A673 (cell line): ENCODE measurements at regions not wholly inside any gene's neighbourhood (a gene's known extent, or its start where the extent isn't known, plus 50 kb on each side); places are given as distances from the start of the nearest gene placed in this dataset.
"Not testable (repeated sequence)": the region's sequence is repeated elsewhere in the genome, so short reads cannot be mapped to it uniquely, and the experiment has no call there.

Source experiments
- BruUV-seq: library from RNA; stranded (reverse); fragments of 400-500 nt; replicated peaks from 2 replicates; lab custom pipeline; 2021; lab: Mats Ljungman, UMichigan
- CTCF ChIA-PET: fragments of 300-600 bp; sonication (Branson Sonifier 250); formaldehyde crosslinking; loops from one replicate; lab custom pipeline; 2022; ENCODE audit warnings: antibody characterized with exemption; lab: Charles Lee
- POLR2A ChIA-PET: fragments of 300-600 bp; sonication (Branson Sonifier 250); formaldehyde crosslinking; loops from one replicate; lab custom pipeline; 2022; ENCODE audit warnings: antibody characterized with exemption; ENCODE audit not compliant: low non-redundant PET; lab: Charles Lee
- DNase-seq: peaks from one replicate; pipeline ENCODE4 v3.0.0-alpha.2; 2015; ENCODE audit warnings: low spot score
- H3K27ac ChIP-seq: fragments of 200-600 bp; sonication (generic); 2 replicates; pipeline ENCODE4 v1.5.1; 2016; ENCODE audit warnings: mixed run types, low read depth, mild to moderate bottlenecking, mixed read lengths, antibody characterized with exemption, low read length; ENCODE audit not compliant: poor library complexity, severe bottlenecking
- H3K27me3 ChIP-seq: fragments of 200-600 bp; sonication (generic); replicated peaks from 2 replicates; pipeline ENCODE4 v1.6.1; 2017; ENCODE audit warnings: mixed run types, low read depth, mild to moderate bottlenecking, mixed read lengths, antibody characterized with exemption, low read length; ENCODE audit not compliant: insufficient read depth, poor library complexity
- H3K36me3 ChIP-seq: fragments of 200-600 bp; sonication (generic); 2 replicates; pipeline ENCODE4 v1.6.1; 2016; ENCODE audit warnings: mixed run types, mild to moderate bottlenecking, mixed read lengths, antibody characterized with exemption, low read length; ENCODE audit not compliant: insufficient read depth, poor library complexity, severe bottlenecking
- H3K4me1 ChIP-seq: fragments of 200-600 bp; sonication (generic); 2 replicates; pipeline ENCODE4 v1.6.1; 2017; ENCODE audit warnings: mixed run types, mild to moderate bottlenecking, mixed read lengths, antibody characterized with exemption, low read length; ENCODE audit not compliant: insufficient read depth, poor library complexity, severe bottlenecking
- H3K4me3 ChIP-seq: fragments of 200-600 bp; sonication (generic); 2 replicates; pipeline ENCODE4 v1.5.1; 2016; ENCODE audit warnings: low read depth, mixed run types, mild to moderate bottlenecking, mixed read lengths, low read length; ENCODE audit not compliant: poor library complexity, severe bottlenecking
- H3K9me3 ChIP-seq: fragments of 200-600 bp; sonication (generic); 2 replicates; pipeline ENCODE4 v1.6.1; 2016; ENCODE audit warnings: mixed run types, low read depth, mild to moderate bottlenecking, mixed read lengths, antibody characterized with exemption, low read length; ENCODE audit not compliant: poor library complexity, severe bottlenecking
- EZH2 ChIP-seq: fragments of 200-600 bp; sonication (generic); IDR thresholded peaks from 2 replicates; pipeline ENCODE4 v1.6.1; 2017; ENCODE audit warnings: borderline replicate concordance, low read depth, mild to moderate bottlenecking, mixed read lengths, antibody characterized with exemption, low read length; ENCODE audit not compliant: poor library complexity, severe bottlenecking
- intact Hi-C: fragments of 100-400 bp; cut with micrococcal nuclease; formaldehyde crosslinking; loops from one replicate; pipeline ENCODE4 v1.10.0; 2022; ENCODE audit not compliant: unreplicated experiment
- TF ChIP-seq, protein P1 (sequence below): fragments of 300-800, 200-600 bp; sonication (generic); conservative IDR thresholded peaks from 2 replicates; pipeline ENCODE4 v1.5.1; 2017; ENCODE audit warnings: low read depth, mild to moderate bottlenecking, antibody characterized with exemption, low read length, moderate library complexity, mixed read lengths

DNA sequence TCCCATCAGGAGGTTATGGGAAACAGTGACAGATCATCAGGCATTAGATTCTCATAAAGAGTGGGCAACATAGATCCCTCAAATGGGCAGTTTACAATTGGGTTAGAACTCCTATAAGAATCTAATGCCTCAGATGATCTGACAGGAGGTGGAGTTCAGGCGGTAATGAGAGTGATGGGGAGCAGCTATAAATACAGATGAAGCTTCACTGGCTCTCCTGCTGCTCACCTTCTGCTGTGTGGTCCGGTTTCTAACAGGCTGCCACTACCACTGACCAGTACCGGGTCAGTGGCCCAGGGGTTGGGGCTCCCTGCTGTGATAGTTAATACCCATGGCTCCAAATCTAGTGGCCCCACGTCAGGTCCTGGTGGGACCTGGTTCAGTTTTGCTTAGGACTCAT, 135.7 kb downstream of the OR2B2 start:
- no peaks in the 10 kb centered on the region for H3K4me1 ChIP-seq
- DNase-seq, result no peak
- CTCF ChIA-PET, result no interaction called here
- H3K4me3 ChIP-seq, result no peak overlapping the region
- H3K27ac ChIP-seq, result no peak overlapping the region
- intact Hi-C loops, result no loop called here
- TF ChIP-seq EZH2, result no peak
- TF ChIP-seq, protein P1, sequence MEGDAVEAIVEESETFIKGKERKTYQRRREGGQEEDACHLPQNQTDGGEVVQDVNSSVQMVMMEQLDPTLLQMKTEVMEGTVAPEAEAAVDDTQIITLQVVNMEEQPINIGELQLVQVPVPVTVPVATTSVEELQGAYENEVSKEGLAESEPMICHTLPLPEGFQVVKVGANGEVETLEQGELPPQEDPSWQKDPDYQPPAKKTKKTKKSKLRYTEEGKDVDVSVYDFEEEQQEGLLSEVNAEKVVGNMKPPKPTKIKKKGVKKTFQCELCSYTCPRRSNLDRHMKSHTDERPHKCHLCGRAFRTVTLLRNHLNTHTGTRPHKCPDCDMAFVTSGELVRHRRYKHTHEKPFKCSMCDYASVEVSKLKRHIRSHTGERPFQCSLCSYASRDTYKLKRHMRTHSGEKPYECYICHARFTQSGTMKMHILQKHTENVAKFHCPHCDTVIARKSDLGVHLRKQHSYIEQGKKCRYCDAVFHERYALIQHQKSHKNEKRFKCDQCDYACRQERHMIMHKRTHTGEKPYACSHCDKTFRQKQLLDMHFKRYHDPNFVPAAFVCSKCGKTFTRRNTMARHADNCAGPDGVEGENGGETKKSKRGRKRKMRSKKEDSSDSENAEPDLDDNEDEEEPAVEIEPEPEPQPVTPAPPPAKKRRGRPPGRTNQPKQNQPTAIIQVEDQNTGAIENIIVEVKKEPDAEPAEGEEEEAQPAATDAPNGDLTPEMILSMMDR, result no peak
- no TSS peak for BruUV-seq
- no peaks in the 10 kb centered on the region for H3K36me3 ChIP-seq
- H3K9me3 ChIP-seq, result no peaks in the 10 kb centered on the region
- no peaks in the 10 kb centered on the region for H3K27me3 ChIP-seq
- POLR2A ChIA-PET, result no interaction called here

DNA sequence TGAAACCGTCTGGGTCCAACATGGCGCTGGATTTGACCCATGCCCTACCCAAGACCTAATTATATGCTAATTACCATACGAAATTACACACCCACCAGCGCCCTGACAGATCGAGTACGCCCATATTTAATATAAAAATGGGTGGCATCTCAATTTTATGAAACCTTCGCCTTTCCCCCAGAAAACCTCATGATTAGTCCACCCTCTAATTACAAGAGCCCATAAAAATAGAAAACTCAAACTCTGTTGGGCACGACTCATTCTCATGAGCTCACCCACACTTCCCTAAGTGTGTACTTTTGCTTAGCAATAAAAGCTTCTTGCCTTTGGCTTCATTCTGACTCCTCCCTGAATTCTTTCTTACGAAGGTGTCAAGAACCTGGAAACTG, 136.4 kb downstream of the OR2B2 start:
- ChIA-PET POLR2A (no interaction called here), CTCF (no interaction called here)

DNA sequence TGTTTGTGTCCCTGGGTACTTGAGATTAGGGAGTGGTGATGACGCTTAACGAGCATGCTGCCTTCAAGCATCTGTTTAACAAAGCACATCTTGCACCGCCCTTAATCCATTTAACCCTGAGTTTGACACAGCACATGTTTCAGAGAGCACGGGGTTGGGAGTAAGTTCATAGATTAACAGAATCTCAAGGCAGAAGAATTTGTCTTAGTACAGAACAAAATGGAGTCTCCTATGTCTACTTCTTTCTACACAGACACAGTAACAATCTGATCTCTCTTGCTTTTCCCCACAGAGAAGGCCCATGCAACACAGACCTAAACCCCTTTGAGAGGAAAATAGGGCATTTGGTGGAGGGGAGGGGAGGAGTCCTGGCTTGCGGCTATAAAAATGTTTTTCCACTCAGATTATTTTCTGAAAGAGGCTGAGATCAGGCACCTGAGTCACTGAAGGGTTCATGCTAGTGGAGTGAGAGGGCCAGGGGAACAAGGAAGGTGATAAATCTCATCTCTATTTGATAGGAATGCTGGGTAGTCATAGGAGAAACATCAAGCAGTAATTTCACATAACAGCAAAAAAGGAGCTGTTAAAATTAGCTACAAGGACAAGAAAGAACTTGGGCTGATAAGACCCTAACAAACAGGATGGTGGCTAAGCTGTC, 136.9 kb downstream of the OR2B2 start:
- H3K4me1 ChIP-seq, CTCF ChIA-PET, BruUV-seq, intact Hi-C loops, H3K27me3 ChIP-seq, POLR2A ChIA-PET, H3K36me3 ChIP-seq, H3K27ac ChIP-seq, DNase-seq, H3K4me3 ChIP-seq, H3K9me3 ChIP-seq: not testable (repeated sequence)

More for the DNA sequence above, 136.4 kb downstream of the OR2B2 start:
- no peaks in the 10 kb centered on the region for H3K9me3 ChIP-seq
- no peaks in the 10 kb centered on the region for H3K27me3 ChIP-seq
- H3K36me3 ChIP-seq, result no peaks in the 10 kb centered on the region
- intact Hi-C loops, result no loop called here
- no peak overlapping the region for H3K4me3 ChIP-seq
- TF ChIP-seq EZH2, result no peak
- TF ChIP-seq, protein P1, result no peak
- H3K27ac ChIP-seq, result no peak overlapping the region
- BruUV-seq, result no TSS peak
- no peaks in the 10 kb centered on the region for H3K4me1 ChIP-seq
- DNase-seq, result no peak

DNA sequence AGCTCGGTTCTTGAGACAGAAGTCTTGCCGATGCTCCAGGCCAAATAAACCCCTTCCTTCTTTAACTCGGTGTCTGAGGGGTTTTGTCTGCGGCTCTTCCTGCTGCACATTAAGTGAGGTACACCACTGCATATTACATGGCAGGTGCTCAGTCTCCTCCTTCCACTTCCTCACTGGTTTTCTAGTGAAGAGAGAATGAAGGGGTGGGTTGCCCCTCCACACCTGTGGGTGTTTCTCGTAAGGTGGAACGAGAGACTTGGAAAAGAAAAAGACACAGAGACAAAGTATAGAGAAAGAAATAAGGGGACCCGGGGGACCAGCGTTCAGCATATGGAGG, 138.0 kb downstream of the OR2B2 start:
- H3K36me3 ChIP-seq, H3K4me3 ChIP-seq, H3K27me3 ChIP-seq, H3K9me3 ChIP-seq, BruUV-seq, DNase-seq, CTCF ChIA-PET, H3K27ac ChIP-seq, POLR2A ChIA-PET, H3K4me1 ChIP-seq, intact Hi-C loops: not testable (repeated sequence)

DNA sequence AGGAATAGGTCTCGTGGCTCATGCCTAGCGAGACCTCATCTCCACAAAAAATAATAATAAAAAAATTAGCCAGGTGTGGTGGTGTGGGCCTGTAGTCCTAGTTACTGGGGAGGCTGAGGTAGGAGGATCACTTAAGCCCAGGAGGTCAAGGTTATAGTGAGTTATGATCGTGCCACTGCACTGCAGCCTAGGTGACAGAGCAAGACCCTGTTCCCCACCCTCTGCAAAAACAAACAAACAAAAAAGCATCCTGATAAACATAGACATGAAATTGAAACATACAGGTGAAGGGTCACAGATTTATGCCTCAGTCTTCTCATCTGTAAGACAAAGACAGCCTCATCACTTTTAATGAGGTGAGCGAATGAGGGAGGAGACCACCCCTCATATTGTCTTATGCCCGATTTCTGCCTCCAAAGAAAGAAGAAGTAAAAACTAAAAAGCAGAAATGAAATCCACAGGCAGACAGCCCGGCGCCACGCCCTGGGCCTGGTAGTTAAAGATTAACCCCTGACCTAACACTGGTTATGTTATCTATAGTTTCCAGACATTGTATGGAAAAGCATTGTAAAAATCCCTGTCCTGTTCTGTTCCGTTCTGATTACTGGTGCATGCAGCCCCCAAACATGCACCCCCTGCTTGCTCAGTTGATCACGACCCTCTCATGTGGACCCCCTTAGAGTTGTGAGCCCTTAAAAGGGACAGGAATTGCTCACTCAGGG, 138.5 kb downstream of the OR2B2 start:
- H3K9me3 ChIP-seq, DNase-seq, H3K4me1 ChIP-seq, intact Hi-C loops, BruUV-seq, H3K27ac ChIP-seq, H3K36me3 ChIP-seq, H3K4me3 ChIP-seq, POLR2A ChIA-PET, H3K27me3 ChIP-seq: not testable (repeated sequence)
- CTCF ChIA-PET, result interaction anchor here (1.6 kb wide), 1 partner anchor 22 kb away, joined by 10 read pairs; no protein-coding TSS in a partner anchor
